SK-N-SH treated with all-trans-retinoic acid at 6 μM for 48 hours (cell line): ENCODE measurements at regions not wholly inside any gene's neighbourhood (a gene's known extent, or its start where the extent isn't known, plus 50 kb on each side); places are given as distances from the start of the nearest gene placed in this dataset.

ENCODE experiments used
- ATAC-seq: fragments of 200-7000 bp; cut with Tn5 transposase; 3 replicates; pipeline ENCODE4 v1.9.1; 2020; ENCODE audit warnings: mild to moderate bottlenecking, moderate library complexity
- ARNTL ChIP-seq: fragments of 450-650 bp; formaldehyde crosslinking; IDR thresholded peaks from 2 replicates; pipeline ENCODE4 v1.5.0; 2020; ENCODE audit warnings: low read depth, mild to moderate bottlenecking, moderate library complexity, borderline replicate concordance
- BACH2 ChIP-seq: fragments of 250-450 bp; sonication (Bioruptor Pico); IDR thresholded peaks from 2 replicates; pipeline ENCODE4 v1.9.0; 2021; ENCODE audit warnings: mild to moderate bottlenecking, borderline replicate concordance
- CSDC2 ChIP-seq: fragments of 250-450 bp; sonication (Bioruptor Pico); IDR thresholded peaks from 2 replicates; pipeline ENCODE4 v1.5.0; 2020; ENCODE audit warnings: mild to moderate bottlenecking, moderate library complexity
- CSRNP3 ChIP-seq: fragments of 250-450 bp; sonication (Bioruptor Pico); IDR thresholded peaks from 2 replicates; pipeline ENCODE4 v1.5.1; 2021; ENCODE audit warnings: mild to moderate bottlenecking, moderate library complexity
- GLIS3 ChIP-seq: fragments of 250-450 bp; sonication (Bioruptor Pico); IDR thresholded peaks from 2 replicates; pipeline ENCODE4 v1.5.0; 2020; ENCODE audit warnings: mild to moderate bottlenecking, moderate library complexity
- ISL1 ChIP-seq: fragments of 250-450 bp; sonication (Bioruptor Pico); IDR thresholded peaks from 2 replicates; pipeline ENCODE4 v2.1.2; 2022; ENCODE audit warnings: mild to moderate bottlenecking, moderate library complexity
- OSR1 ChIP-seq: fragments of 250-450 bp; sonication (Bioruptor Pico); IDR thresholded peaks from 2 replicates; pipeline ENCODE4 v1.8.0; 2022; ENCODE audit warnings: moderate library complexity, mild to moderate bottlenecking, inconsistent platforms
- POU6F1 ChIP-seq: fragments of 250-450 bp; sonication (Bioruptor Pico); IDR thresholded peaks from 2 replicates; pipeline ENCODE4 v1.8.0; 2021; ENCODE audit warnings: low read depth, mild to moderate bottlenecking, moderate library complexity, borderline replicate concordance
- PPARA ChIP-seq: fragments of 250-450 bp; sonication (Bioruptor Pico); IDR thresholded peaks from 2 replicates; pipeline ENCODE4 v1.5.0; 2020; ENCODE audit warnings: mild to moderate bottlenecking, borderline replicate concordance
- RARB ChIP-seq: fragments of 250-450 bp; sonication (Bioruptor Pico); IDR thresholded peaks from 2 replicates; pipeline ENCODE4 v1.8.0; 2021; ENCODE audit warnings: mild to moderate bottlenecking, moderate library complexity
- SNAI2 ChIP-seq: fragments of 250-450 bp; sonication (Bioruptor Pico); IDR thresholded peaks from 2 replicates; pipeline ENCODE4 v1.5.0; 2020; ENCODE audit warnings: mild to moderate bottlenecking, moderate library complexity
- TCF4 ChIP-seq: fragments of 250-450 bp; sonication (Bioruptor Pico); IDR thresholded peaks from 2 replicates; pipeline ENCODE4 v1.8.0; 2021; ENCODE audit warnings: mild to moderate bottlenecking, moderate library complexity, borderline replicate concordance
- TOX ChIP-seq: fragments of 250-450 bp; sonication (Bioruptor Pico); IDR thresholded peaks from 2 replicates; pipeline ENCODE4 v1.8.0; 2021; ENCODE audit warnings: mild to moderate bottlenecking, moderate library complexity, borderline replicate concordance
- TSHZ2 ChIP-seq: fragments of 250-450 bp; sonication (Bioruptor Pico); IDR thresholded peaks from 2 replicates; pipeline ENCODE4 v1.5.0; 2020; ENCODE audit warnings: mild to moderate bottlenecking, moderate library complexity
- ZC3H10 ChIP-seq: fragments of 250-450 bp; sonication (Bioruptor Pico); IDR thresholded peaks from 2 replicates; pipeline ENCODE4 v1.5.1; 2021; ENCODE audit warnings: mild to moderate bottlenecking, moderate library complexity
- ZFP3 ChIP-seq: fragments of 250-450 bp; sonication (Bioruptor Pico); IDR thresholded peaks from 2 replicates; pipeline ENCODE4 v1.5.0; 2020; ENCODE audit warnings: mild to moderate bottlenecking, moderate library complexity
- ZNF565 ChIP-seq: fragments of 450-650 bp; formaldehyde crosslinking; conservative IDR thresholded peaks from 2 replicates; pipeline ENCODE4 v1.5.0; 2020; ENCODE audit warnings: low read depth, mild to moderate bottlenecking, moderate library complexity
- ZNF70 ChIP-seq: fragments of 450-650 bp; formaldehyde crosslinking; IDR thresholded peaks from 2 replicates; pipeline ENCODE4 v1.5.0; 2020; ENCODE audit warnings: mild to moderate bottlenecking, moderate library complexity
- TF ChIP-seq, protein P1 (sequence below): fragments of 250-450 bp; sonication (Bioruptor Pico); IDR thresholded peaks from 2 replicates; pipeline ENCODE4 v1.5.1; 2020; ENCODE audit warnings: low read depth, mild to moderate bottlenecking, moderate library complexity

DNA sequence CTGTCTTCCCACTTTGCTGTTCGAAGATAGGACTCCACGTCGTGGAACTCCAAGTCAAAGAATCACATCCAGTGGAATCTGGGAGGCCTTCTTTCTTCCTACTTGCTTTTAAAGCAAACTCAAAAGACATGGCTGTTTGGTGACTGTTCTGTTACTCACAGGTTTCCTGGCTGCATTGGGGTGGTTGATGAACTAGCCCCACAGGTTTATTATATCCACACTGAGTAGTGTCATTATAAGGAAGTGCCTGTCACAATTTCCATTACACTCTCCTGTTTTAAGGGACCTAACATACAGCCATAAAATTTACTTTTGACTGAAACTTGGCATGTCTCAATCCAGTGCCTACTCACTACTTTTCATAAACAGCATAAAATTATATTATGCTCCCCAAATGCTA lies 287.3 kb upstream of the SP4 start:
- TF ChIP-seq TCF4 (CRISPR knock-in tag) (no peak), ARNTL (CRISPR knock-in tag) (no peak), OSR1 (CRISPR knock-in tag) (no peak), GLIS3 (CRISPR knock-in tag) (no peak), ZNF70 (no peak), SNAI2 (CRISPR knock-in tag) (no peak), POU6F1 (CRISPR knock-in tag) (no peak), CSRNP3 (CRISPR knock-in tag) (no peak), RARB (CRISPR knock-in tag) (no peak), PPARA (CRISPR knock-in tag) (no peak), TOX (no peak)
- TF ChIP-seq, protein P1, sequence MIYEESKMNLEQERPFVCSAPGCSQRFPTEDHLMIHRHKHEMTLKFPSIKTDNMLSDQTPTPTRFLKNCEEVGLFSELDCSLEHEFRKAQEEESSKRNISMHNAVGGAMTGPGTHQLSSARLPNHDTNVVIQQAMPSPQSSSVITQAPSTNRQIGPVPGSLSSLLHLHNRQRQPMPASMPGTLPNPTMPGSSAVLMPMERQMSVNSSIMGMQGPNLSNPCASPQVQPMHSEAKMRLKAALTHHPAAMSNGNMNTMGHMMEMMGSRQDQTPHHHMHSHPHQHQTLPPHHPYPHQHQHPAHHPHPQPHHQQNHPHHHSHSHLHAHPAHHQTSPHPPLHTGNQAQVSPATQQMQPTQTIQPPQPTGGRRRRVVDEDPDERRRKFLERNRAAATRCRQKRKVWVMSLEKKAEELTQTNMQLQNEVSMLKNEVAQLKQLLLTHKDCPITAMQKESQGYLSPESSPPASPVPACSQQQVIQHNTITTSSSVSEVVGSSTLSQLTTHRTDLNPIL (CRISPR knock-in tag), result no peak
- TF ChIP-seq, all 23 proteins: peak for 0
- ATAC-seq, result no peak

GRCh38 chr7:21141476-21141875 lies 286.4 kb upstream of the SP4 start:
- no peak for ATAC-seq
- no peak for TF ChIP-seq TSHZ2
- no peak for TF ChIP-seq CSDC2
- TF ChIP-seq OSR1 (CRISPR knock-in tag), result no peak
- no peak for TF ChIP-seq ZFP3 (CRISPR knock-in tag)
- no peak for TF ChIP-seq RARB (CRISPR knock-in tag)
- TF ChIP-seq ZC3H10 (CRISPR knock-in tag), result no peak
- no peak for TF ChIP-seq TCF4 (CRISPR knock-in tag)
- TF ChIP-seq, protein P1 (CRISPR knock-in tag), result no peak
- TF ChIP-seq ISL1 (CRISPR knock-in tag), result no peak
- TF ChIP-seq TOX, result no peak
- TF ChIP-seq POU6F1 (CRISPR knock-in tag), result no peak
- no peak for TF ChIP-seq BACH2 (CRISPR knock-in tag)
- no peak for TF ChIP-seq CSRNP3 (CRISPR knock-in tag)
- TF ChIP-seq PPARA (CRISPR knock-in tag), result no peak
- no peak for TF ChIP-seq ZNF565 (CRISPR knock-in tag)
